Ammon's horn (tissue), 1 donor: ENCODE measurements at regions not wholly inside any gene's neighbourhood (a gene's known extent, or its start where the extent isn't known, plus 50 kb on each side); places are given as distances from the start of the nearest gene placed in this dataset.
A peak's percentile ranks its signal among the peaks of the same experiment; 100 is the strongest.

Experiments used
- DNase-seq: peaks from one replicate; pipeline ENCODE4 v3.0.0-alpha.2; 2016; ENCODE audit warnings: low spot score

DNA sequence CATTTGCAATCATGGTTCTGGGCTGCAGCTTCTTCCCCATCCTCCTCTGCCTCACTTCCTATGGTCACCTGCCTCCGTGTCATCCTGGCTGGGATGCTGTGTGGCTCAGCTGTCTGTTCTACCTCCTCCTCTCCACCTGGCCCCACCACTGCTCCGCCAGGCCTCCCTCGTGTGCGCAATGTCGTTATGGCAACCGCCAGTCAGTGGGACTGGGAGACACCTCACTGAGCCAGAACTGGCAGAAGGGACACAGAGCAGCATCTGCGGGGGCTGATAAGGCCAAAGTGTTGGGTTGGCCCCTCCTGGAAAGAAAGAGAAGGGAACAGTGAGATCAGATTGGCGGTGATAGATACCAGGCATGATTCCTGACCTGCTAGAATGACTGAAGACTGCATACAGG is 527.5 kb downstream of the INHBA start:
- DNase-seq = peak; percentile 46

DNA sequence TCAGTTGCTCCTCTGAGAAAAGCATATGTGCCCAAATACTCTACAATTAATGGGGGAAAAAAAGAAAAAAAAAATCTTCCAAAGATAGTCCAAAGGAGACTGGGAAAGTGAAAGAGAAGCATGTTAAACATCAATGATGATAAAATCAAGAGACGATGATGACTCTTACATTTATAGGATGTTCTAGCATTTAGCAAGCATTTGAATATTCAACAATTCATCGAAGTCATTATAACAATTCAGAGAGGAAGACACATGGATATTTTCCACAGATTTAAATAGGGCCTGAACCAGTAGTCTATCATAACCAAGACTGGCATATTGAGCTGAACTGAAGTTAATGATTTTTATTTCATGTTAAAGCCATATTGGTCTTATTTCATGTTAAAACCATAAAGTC is 528.4 kb downstream of the INHBA start:
- DNase-seq = no peak

DNA sequence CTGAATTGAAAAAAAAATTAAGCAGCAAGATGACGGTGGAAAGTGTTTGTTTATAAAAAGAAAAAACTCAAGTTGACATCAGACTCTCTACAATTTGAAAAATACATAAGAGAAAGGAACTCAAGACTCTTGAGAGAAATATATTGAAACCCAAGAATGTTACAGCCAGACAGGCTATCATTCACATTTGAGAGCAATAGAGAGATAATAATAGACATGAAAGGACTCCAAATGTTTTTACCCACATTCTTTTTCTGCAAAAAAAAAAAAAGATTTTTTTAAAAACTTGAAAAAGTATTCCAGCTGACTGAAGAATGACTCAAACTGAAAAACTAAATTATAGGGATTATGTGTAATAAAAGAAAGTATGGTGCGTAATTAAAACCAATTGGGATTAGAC is 532.4 kb downstream of the INHBA start:
- no peak for DNase-seq

DNA sequence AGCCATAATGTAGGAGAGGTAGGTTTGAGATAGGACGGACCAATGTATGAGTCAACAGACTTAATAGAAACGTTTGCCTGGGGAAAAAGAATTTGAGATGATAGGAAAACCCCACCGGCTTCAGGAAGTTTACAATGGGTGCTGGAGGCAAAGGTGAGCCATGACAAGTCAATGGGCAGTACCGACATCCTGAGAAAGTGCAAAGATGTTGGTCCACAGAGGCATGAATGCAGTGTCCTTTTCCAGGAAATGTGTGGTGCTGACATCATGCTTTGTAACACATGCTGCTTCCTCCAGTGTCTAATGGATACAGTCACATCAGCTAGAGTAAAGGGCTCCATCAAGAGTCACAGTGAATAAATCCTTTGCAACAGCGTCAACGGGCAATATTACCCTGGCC is 533.6 kb downstream of the INHBA start:
- no peak for DNase-seq

DNA sequence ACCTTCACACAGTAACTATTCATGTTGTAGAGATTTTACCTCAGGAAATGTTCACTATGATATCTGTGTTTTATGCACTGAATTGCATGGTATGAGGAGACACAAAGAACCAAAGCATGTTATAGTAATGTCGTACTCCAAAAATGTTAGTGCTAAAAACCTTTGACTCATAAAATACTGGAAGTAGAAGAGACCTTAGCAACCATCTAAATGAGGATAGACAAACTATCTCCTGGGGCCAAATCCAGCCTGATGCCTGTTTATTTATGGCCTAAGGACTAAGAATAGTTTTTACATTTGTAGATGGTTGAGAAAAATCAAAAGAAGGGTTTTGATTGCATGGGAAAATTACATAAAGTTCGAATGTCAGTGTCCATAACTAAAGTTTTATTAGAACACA is 535.1 kb downstream of the INHBA start:
- DNase-seq = no peak

DNA sequence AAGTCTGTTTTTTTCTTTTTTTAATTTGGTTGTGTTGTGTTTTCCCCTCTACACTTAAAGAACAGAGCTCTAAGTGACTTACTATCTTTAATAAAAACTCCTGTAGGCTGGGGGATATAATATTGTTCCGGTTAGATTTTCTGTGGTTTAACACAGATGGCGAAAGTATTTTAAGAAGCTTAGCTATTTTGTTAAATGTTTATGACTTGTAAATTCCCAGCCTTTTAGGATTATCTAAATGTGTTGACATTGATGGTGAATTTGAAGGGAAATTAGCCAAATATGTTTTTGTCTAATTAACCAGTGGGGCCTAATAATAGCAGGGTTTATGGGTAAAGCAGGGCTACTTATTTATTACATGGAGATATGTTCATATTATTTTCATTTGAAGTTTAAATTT is 538.5 kb downstream of the INHBA start:
- DNase-seq = no peak

DNA sequence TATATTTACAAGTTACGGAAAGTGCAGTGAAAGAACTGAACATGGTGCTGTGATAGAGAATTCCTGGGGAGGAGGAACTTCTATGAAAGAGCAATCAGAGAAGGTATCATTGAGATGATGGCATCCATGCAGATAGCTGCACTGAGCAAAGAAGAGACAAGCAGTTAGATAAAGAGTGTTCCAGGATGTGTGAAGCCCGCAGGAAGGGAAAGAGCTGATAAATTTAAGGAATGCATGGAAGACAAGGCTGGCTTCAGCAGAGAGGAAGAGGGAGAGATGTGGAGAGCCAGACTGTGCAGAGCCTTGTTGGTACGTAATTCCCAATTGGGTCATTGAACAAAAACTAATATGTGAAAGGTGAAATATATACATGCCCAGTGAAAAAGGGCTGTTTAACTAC is 538.9 kb downstream of the INHBA start:
- no peak for DNase-seq

DNA sequence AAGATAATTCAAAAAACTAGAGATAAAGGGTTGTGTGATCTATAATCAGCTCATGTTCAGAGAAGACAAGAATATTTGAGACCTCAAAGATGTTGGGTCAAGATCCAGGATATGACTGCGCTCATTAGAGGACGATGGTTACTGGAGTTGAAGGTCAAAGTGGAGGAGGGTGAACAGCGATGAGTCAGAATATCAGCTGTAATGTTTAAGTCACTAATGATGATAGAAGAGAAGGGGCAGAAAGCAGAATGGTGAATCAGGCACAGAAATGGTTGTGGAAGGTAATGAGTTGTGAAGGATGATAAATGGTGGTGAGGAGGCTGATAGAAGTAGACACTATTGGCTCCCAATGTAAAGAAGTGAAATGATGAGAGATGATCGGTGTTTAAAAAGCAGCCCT is 540.3 kb downstream of the INHBA start:
- DNase-seq = no peak

DNA sequence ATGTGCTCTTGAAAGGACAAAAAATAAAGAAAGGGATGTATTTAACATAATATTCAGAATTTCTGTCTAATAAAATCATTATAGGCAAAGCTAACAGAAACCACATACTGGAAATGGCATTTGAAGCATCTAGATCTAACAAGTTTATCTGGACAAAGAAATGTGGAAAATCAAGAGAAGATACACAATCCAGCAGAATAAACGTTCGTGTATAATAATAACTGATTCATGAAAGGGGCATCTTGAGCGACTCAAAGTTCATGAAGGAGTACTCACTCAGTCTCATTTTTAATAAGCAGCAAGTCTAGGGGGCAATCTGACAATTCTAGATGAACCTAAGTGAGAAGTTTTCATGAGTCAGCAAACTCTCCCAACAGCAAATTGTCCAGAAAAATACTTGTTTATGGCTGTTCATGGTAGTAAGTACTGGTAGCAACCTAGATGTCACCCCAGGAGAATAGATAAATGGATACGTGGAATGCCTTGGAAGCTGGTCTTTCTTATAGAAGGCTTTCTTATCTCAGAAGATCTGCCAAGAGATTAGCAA is 541.8 kb downstream of the INHBA start:
- no peak for DNase-seq

DNA sequence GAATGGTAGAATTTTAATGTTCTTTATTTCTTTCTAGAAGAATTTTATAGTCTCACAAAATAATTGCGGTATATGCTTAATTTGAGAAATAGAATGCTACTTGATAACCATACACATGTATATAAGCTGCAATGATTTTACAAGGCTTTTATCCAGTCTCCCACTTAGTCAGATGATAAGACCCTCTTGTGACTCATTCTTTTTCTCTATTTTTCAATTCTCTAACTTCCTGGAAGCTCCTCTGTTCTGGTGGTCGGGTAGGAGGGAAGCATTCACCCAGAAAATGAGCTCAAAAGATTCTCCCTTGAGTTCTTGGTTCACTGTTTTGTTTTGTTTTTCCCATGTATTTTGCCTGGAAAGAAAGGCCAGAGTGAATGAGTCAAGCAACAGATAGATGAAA is 546.6 kb downstream of the INHBA start:
- no peak for DNase-seq

DNA sequence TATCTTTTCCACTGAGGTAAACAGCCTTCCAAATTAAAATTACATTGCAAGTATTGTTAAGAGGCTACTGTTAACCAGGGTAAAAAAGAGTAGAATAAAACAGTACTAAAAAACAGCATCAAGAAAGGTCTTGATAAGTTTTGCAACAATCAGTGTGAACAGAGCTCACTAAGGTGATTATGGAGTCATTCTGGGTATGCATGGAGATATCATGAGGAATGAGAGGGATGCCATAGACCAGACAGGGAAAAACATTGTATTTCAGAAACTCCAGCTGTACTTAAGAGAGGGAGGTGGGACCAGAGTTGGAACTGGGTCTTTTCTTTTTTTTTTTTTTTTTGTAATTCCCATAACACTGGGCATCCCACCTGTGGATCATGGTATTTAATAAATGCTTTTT is 549.6 kb downstream of the INHBA start:
- no peak for DNase-seq

DNA sequence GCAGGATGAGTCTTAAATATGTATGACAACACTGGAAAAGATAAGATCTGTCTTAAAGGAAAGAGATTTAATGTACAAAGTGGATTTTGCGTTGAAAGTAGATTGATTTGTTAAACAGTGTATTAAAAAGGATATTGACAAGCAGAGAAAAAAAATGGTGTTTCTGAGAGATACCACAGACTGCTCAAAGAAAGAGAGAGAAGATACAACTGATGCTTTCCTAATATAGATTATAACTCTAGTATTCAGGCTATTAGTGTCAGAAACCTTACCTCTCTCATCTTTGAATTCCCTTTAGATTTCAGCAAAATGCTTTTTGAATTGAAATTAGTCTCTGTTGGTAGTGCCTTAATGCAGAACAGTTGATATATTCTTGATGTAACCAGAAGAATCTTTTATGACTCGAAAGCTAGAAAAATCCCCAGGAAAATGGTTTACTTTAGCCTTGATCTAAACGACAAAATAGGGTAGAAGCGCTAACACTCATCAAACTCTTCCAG is 550.7 kb downstream of the INHBA start:
- DNase-seq = no peak

DNA sequence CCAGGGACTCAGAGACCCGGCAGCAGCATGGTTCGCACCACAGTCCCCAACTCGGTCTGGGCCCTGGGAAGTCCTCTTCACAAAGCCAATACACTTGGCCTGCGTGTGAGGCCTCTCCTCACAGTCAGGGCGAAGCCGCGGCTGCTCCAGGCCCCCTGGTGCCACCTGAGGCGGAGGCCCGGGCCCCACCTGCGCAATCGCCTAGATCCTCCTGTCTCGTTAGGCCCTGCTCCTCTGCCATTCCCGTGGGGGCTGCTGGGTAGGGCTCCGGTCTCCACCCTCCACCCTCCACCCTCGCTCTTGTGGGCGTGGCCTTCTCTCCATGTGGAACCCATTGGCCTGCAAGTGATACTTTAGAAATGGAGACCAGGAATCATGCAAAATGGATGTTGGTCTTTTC is 553.3 kb downstream of the INHBA start:
- DNase-seq = no peak

DNA sequence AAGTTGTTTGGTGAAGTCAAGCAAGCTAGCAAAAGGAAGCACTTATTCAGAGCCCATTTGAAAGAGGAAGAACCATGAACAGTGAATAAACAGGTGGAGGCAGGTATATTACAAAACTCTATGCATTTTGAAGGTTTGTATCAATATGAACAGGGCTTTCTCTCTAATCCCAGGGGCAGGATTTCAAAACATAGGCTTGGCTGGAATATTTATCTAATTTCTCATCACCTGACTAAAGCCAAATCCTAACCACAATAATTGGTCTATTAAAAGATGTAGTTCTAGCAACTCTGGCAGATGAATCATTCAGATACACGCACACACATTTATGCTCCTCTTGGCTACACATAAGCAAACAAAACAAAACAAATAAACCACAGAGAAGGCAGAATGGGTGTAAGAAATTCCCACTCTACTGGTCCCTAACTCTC is 554.4 kb downstream of the INHBA start:
- no peak for DNase-seq

DNA sequence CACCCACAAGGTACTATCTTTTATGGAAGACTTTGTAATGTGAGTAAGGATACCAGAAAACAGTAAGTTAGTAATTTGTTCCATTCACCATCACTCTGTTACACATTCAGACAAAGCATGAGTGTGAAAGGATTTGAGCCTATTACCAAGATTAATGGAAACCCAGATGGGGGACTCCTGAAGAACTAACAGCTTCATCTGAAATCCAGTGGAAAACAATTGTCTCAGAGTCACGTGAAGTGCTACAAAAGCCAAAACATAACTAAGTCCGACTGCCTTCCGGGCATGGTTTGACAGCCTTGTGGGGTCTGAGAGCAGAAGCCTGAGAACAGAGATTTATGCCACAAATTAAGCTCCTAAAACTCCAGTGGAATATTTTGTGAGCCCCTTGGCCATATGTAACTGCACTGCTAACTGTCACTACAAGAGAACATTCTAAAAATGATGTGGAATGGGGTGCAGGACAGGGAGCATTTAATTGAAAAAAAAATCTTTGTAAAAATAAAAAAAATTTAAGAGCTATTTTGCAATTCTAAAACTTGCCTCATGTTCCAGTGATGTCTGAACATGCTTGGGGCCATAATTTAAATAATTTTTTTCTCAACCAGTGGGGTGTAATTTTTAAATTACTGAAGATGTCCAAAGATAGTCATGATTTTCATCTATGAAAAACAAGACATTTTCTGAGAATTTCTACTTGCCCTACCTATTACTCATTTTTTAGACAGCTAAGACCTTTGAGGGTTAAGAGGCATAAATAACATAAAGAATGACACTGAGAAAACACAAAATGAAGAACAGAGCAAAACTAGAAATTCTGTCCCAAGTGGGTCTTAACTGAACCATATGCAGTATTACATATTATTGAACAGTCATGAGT is 555.0 kb downstream of the INHBA start:
- DNase-seq = no peak

DNA sequence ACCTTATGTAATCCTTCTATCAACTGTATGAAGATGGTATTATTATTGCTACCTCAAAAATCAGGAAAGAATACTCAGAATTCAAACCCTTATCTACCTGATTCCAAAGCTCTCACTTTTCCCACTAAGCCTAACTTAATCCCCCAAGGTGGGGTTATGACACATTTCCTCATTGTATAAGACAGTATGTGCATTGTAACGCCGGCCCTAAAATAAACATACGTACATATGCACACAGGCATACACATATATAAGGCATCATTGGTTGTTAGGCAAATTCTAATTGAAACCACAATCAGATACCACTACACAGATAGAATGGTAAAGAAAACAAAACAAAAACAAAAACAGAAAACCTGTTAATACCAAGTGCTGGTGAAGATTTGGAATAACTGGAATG is 556.5 kb downstream of the INHBA start:
- no peak for DNase-seq

DNA sequence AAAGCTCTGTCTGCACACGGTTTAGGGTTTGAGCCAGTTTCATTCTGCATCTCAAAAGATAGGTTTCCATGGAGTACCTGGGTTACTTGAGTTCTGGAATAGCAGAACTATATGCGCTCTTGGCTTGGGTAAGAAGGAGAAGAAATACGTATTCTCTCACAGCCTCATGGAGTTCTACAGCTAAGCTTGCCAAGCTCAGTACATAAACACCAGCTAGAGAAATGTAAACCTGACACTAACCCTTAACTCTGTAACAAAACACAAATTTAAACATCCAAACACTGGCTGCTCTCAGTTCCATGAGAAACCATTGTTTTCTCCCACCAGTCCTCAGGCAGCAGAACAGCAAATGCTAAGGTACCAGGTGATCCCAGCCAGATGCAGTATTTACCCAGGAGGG is 557.2 kb downstream of the INHBA start:
- no peak for DNase-seq

DNA sequence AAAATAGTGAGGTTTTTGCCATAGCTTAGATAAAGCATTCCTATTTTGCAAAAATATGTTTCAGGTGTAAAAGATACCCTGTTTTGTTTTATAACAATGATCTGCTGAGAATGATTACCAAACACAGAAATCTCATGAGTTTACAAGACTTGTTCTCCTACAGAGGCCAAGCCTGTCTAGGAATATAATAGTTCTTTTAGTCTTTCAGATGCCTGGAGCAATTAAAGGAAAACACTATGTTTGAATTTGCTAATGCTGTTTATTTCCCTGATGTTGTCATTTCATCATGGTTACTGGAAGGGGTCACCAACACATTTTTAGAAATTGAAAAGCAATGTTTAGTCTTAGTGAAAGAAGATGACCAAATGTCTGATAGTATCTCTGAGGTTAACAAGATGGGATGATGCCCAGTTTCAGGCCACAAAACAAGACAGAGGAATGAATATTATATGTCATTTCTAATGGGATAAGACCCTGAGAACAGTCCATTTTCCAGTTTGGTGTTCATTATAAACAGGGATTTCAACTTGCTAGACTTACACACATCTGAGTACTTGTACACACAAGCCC is 559.9 kb downstream of the INHBA start:
- no peak for DNase-seq

DNA sequence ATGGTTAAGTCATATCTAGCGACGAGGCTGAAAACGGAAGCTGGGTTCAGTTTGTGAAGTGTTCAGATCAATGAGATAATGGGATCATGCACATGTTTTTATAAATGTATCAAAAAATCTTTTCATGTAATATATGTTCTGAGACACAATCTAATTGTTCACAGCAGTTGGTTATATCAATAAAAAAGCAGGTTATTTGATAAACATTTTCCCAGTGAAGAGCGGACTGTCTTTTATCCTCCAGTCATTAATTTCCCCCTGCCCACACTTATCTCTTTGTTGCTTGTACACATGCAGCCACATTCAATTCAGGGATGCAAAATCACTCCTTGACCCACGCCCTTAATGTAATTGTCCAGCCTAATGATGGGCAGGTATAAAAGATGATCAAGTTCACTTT is 563.1 kb downstream of the INHBA start:
- DNase-seq = no peak

DNA sequence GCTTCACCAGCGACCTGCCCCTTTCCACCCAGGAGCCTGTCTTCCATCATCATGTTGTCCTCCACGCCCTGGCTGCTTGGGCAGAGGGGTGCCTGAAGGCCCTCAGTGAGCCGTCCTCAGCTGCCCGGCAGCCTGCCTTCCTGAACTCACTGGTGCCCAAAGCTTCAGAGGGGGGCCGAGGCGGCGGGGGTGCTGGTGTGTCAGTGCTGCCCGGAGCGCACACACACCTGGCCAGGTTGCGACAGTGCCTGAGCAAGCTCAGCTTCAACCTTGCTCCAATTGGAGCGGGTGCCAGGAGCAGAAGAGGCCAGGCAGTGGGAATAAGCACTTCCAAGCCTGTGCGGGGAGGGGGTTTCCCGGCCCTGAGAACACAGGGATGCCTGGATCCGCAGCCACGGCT is 566.3 kb downstream of the INHBA start:
- DNase-seq = no peak

DNA sequence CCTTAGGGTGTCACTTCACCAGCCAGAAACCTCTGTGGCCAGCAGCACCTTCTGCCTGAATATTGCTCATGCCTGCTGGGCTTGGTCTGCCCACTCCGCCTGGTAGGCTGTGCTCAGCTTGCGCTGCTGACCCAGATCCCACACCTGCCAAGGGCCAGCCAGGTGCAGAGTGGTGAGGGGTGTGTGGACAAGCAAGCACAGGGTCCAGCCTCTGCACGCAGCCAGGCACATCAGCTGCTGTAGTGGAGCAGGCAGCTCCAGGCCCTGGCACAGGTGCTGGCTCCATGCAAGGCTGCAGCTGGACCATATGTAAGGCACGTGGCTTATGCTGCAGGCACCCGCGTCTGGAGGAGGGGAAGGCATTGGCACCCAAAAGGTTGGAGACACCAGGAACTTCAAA is 567.4 kb downstream of the INHBA start:
- no peak for DNase-seq

DNA sequence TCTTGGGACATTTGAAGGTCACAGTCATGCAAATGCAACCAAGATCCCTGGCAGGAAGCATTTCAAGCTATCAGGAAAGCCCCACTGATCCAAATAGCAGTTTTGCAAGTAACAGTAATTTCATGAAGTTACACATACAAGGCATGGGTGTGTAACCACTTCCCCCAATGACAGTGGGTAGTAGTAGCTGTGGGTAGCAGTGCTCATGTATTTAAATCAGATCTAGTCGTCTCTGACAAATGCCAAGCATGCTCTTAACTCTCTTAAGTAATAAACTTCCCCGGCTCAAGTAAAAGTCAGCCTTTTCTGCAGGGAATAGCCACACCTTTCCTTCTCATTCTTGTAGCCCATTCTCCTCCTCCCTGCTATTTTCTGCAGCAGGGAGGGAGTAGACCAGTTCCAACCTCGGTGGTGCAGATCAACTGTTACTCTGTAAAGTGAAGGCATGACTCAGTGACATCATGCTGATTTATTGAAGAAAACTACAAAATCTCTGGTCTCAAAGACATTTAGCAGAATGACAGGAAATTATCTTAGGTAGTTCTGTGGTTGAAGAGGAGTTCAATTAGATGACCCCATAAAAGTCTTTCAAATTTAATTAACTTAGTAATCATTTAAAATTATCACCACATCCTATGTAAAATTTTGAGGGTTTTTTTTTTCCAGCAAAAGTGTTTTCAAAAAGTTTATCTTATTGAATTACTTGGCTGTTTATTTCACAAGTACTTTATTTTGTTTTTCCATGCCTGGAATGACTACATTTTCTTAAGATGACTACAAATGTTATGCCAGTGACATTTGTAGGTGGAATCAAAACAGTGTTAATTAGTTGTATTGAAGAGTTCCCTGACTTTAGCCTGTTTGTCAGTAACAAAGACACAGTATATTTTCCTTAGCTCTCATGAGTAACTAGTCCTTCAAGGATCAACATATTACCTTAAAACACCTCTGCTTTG is 568.3 kb downstream of the INHBA start:
- no peak for DNase-seq
